Endodermal cell (in vitro differentiated cells): ENCODE measurements at regions not wholly inside any gene's neighbourhood (a gene's known extent, or its start where the extent isn't known, plus 50 kb on each side); places are given as distances from the start of the nearest gene placed in this dataset.

ENCODE experiments used
- DNase-seq: peaks from one replicate; pipeline ENCODE4 v3.0.0-alpha.2; 2017
- H3K27ac ChIP-seq: 2 replicates; pipeline ENCODE4 v1.5.1; 2013; ENCODE audit warnings: mild to moderate bottlenecking, low read depth, low read length, moderate library complexity
- H3K27me3 ChIP-seq: 2 replicates; pipeline ENCODE4 v1.6.1; 2013; ENCODE audit warnings: mild to moderate bottlenecking, low read length, moderate library complexity; ENCODE audit not compliant: insufficient read depth, control insufficient read depth, poor library complexity, severe bottlenecking
- H3K36me3 ChIP-seq: 2 replicates; pipeline ENCODE4 v1.7.0; 2013; ENCODE audit warnings: mild to moderate bottlenecking, low read length, moderate library complexity; ENCODE audit not compliant: control insufficient read depth, insufficient read depth
- H3K4me1 ChIP-seq: one replicate; pipeline ENCODE4 v1.7.0; 2013; ENCODE audit warnings: low read length; ENCODE audit not compliant: control insufficient read depth, insufficient read depth
- H3K4me3 ChIP-seq: 2 replicates; pipeline ENCODE4 v1.5.1; 2013; ENCODE audit warnings: mild to moderate bottlenecking, low read length, moderate library complexity
- H3K9ac ChIP-seq: 2 replicates; pipeline ENCODE4 v1.6.1; 2013; ENCODE audit warnings: mild to moderate bottlenecking, low read length, moderate library complexity; ENCODE audit not compliant: poor library complexity, severe bottlenecking; ENCODE audit errors: extremely low read depth
- H3K9me3 ChIP-seq: 2 replicates; pipeline ENCODE4 v1.6.1; 2013; ENCODE audit warnings: mild to moderate bottlenecking, low read length, moderate library complexity; ENCODE audit not compliant: control insufficient read depth
- H3K27ac Mint-ChIP-seq: 2 replicates; pipeline ENCODE4 v1.8.0; 2020; ENCODE audit warnings: mixed read lengths
- H3K27me3 Mint-ChIP-seq: 2 replicates; pipeline ENCODE4 v1.8.0; 2021; ENCODE audit warnings: mild to moderate bottlenecking, mixed read lengths; ENCODE audit not compliant: insufficient read depth
- H3K36me3 Mint-ChIP-seq: 2 replicates; pipeline ENCODE4 v1.8.0; 2020; ENCODE audit warnings: low read depth, mixed read lengths
- H3K4me1 Mint-ChIP-seq: 2 replicates; pipeline ENCODE4 v1.8.0; 2020; ENCODE audit warnings: mixed read lengths
- H3K4me3 Mint-ChIP-seq: 2 replicates; pipeline ENCODE4 v1.8.0; 2020; ENCODE audit warnings: mild to moderate bottlenecking, moderate library complexity, mixed read lengths
- H3K9me3 Mint-ChIP-seq: 2 replicates; pipeline ENCODE4 v1.8.0; 2020; ENCODE audit warnings: mild to moderate bottlenecking, mixed read lengths
- CTCF ChIP-seq: fragments of 200-600 bp; sonication (generic); conservative IDR thresholded peaks from 2 replicates; pipeline ENCODE4 v1.5.0; 2021; ENCODE audit warnings: antibody characterized with exemption, mild to moderate bottlenecking
- WGBS, 2 experiments: methylation state at CpG; one replicate each; pipeline versions ENCODE4 v1.1.5 to v1.1.7; 2013; ENCODE audit warnings: missing lambda C conversion rate in 2 of 2, mixed read lengths in 1 of 2; ENCODE audit not compliant: insufficient coverage in 1 of 2, insufficient read length in 1 of 2; 5-methylcytosine and 5-hydroxymethylcytosine counted together

GRCh38 chr5:118440496-118440895 lies 547.9 kb downstream of the DTWD2 start:
- no peak overlapping the region for H3K27ac Mint-ChIP-seq

GRCh38 chr5:118439831-118440230 lies 548.5 kb downstream of the DTWD2 start:
- 81 to 84% methylated on average over 2 of the region's 2 CpGs for WGBS, 2 experiments
- H3K27me3 Mint-ChIP-seq: no peaks in the 10 kb centered on the region
- H3K4me1 ChIP-seq: no peaks in the 10 kb centered on the region
- no peak overlapping the region for H3K27ac ChIP-seq
- H3K9ac ChIP-seq: no peak overlapping the region
- no peak overlapping the region for H3K27ac Mint-ChIP-seq
- H3K9me3 ChIP-seq: no peaks in the 10 kb centered on the region
- TF ChIP-seq CTCF: no peak
- DNase-seq: no peak
- H3K9me3 Mint-ChIP-seq: no peaks in the 10 kb centered on the region
- no peak overlapping the region for H3K4me3 ChIP-seq
- H3K4me3 Mint-ChIP-seq: no peak overlapping the region
- H3K36me3 Mint-ChIP-seq: no peaks in the 10 kb centered on the region
- H3K4me1 Mint-ChIP-seq: no peaks in the 10 kb centered on the region
- H3K36me3 ChIP-seq: no peaks in the 10 kb centered on the region
- no peaks in the 10 kb centered on the region for H3K27me3 ChIP-seq

More at GRCh38 chr5:118440496-118440895, 547.9 kb downstream of the DTWD2 start:
- no peak for TF ChIP-seq CTCF
- no peak for DNase-seq
- Mint-ChIP-seq H3K36me3 (no peaks in the 10 kb centered on the region), H3K27me3 (no peaks in the 10 kb centered on the region), H3K9me3 (no peaks in the 10 kb centered on the region), H3K4me3 (no peak overlapping the region), H3K4me1 (peaks cover 2% of the 10 kb centered on the region)
- Histone ChIP-seq H3K4me1 (no peaks in the 10 kb centered on the region), H3K4me3 (no peak overlapping the region), H3K9ac (no peak overlapping the region), H3K36me3 (no peaks in the 10 kb centered on the region), H3K27ac (no peak overlapping the region), H3K27me3 (no peaks in the 10 kb centered on the region), H3K9me3 (no peaks in the 10 kb centered on the region)
- 92 to 100% methylated on average over 4 to 5 of the region's 5 CpGs for WGBS, 2 experiments

GRCh38 chr5:118435131-118435530 lies 553.2 kb downstream of the DTWD2 start:
- no peak overlapping the region for H3K27ac Mint-ChIP-seq
- Histone ChIP-seq H3K36me3 (no peaks in the 10 kb centered on the region), H3K9ac (no peak overlapping the region), H3K27ac (no peak overlapping the region), H3K4me1 (no peaks in the 10 kb centered on the region), H3K9me3 (no peaks in the 10 kb centered on the region), H3K27me3 (no peaks in the 10 kb centered on the region), H3K4me3 (no peak overlapping the region)
- H3K36me3 Mint-ChIP-seq: no peaks in the 10 kb centered on the region
- no peaks in the 10 kb centered on the region for H3K9me3 Mint-ChIP-seq
- no peaks in the 10 kb centered on the region for H3K27me3 Mint-ChIP-seq
- 89 to 94% methylated on average over 1 to 4 of the region's 4 CpGs for WGBS, 2 experiments
- no peaks in the 10 kb centered on the region for H3K4me1 Mint-ChIP-seq
- no peak for TF ChIP-seq CTCF
- DNase-seq: no peak
- H3K4me3 Mint-ChIP-seq: no peak overlapping the region
